ENCODE measurements at regions not wholly inside any gene's neighbourhood (a gene's known extent, or its start where the extent isn't known, plus 50 kb on each side); places are given as distances from the start of the nearest gene placed in this dataset.
"Not testable (repeated sequence)": the region's sequence is repeated elsewhere in the genome, so short reads cannot be mapped to it uniquely, and the experiment has no call there.

- TF ChIP-seq CTCF (conservative IDR thresholded peaks at IDR 0.05; ENCODE audit: low read length); EZH2phosphoT487 (IDR thresholded peaks at IDR 0.05; ENCODE audit: borderline replicate concordance, low read depth, low read length): not testable (repeated sequence)
Measured at GRCh38 chr17:20807566-20807965, 228.0 kb downstream of the CDRT15L2 start.

Data from OCI-LY7 (cell line).